ENCODE measurements at regions not wholly inside any gene's neighbourhood (a gene's known extent, or its start where the extent isn't known, plus 50 kb on each side); places are given as distances from the start of the nearest gene placed in this dataset.

DNA sequence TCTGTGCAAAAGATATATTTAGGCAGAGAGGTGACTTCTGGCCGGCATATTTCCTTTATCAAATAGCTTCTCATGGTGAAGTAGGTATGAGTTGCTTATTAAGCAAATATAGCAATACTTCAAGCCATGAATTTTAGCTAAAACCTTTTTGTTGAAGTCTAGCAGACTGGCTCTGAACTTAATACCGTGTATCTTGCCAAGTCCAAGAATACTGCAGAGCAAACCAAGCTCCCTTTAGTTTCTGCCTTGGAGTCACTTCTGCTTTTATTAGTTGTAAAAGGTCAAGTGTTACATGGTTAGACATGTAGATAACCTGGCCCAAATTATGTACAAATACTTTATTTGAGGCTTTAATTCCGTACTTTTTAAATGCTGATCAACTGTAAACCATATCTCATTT, 627.6 kb upstream of the PKDCC start:
- DNase-seq: no peak

DNA sequence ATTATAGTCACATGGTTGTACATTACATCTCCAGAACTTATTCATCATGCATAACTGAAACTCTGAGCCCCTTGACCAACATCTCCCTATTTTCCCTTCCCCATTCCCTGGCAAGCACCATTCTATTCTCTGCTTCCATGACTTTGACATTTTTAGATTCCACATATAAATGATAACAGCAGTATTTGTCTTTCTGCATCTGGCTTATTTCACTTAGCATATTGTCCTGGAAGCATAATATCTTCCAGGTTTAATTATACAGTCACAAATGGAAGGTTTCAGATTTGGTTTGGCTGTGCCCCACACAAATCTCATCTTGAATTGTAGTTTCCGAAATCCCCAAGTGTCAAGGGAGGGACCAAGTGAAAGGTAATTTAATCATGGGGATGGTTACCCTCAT, 626.9 kb upstream of the PKDCC start:
- no peak for DNase-seq

DNA sequence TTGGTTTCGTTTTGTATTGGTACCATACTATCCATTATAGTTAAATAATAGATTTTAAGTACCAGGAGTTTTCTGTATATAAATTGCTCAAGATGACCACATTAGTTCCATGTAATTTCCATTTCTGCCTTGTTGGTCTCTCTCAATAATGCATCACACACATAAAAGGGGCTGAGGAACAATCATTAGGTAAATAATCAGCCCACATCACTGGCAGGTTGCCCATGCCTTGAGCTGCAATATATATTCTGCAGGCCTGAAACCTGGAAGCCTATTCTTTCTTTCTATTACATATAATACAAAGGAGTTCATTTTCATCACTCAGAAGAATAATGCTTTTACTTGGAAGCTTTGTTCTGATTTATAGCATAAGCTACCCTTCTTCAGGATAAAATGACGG, 616.1 kb upstream of the PKDCC start:
- DNase-seq: peak; percentile 95

DNA sequence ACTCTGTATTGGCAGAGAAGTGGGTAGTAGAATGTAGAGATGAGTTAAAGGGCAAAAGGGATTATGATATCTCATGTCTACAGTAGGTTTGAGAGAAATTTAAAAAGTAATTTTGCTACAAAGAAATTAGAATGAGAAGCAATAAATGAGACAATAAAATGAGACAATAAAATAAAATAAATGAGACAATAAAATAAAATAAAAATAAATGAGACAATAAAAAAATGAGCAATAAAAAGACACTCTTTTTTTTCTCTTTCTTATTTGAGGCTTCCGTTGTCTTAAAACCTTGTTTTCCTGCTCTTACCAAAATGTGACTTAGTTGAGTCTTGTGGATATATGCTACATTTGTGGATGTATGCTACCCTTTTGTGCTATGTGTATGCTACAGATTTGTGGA, 615.4 kb upstream of the PKDCC start:
- no peak for DNase-seq

DNA sequence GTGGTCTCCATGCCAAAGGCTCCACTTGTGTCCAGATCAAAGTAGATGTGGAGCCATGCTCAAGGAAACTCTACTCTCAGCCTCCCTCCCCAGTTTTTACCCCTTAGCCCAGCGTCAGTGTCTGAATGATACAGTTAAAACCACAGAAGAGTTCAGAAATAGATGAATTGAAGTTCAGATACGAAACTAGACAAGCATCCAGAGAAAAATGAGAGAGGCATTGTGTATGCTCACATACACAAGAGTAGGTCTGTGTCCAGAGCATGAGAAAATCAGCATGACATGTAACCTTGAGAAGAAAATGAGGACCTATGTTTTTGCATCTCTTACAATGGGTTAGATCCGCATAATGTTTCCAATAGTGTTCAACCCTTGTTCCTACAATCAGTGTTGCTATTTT, 612.8 kb upstream of the PKDCC start:
- no peak for DNase-seq

DNA sequence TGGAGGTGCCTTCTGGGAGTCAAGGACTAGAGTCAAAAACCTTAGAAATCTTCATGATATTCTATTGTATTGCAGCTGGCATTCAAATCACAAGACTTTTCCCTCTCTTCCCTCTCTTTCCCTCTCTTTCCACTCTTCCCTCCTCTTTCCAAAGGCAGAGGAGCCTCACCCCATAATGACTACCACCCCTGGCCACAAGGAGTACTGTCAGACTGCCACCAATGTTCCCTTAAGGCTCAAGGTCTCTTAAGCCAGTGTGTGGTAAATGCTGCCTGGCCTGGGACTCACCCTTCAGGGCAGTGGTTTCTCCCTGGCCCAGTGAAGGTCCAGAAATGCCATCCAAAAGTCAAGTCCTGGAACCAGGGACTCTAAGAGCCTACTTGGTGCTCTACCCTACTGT, 605.9 kb upstream of the PKDCC start:
- DNase-seq: no peak

DNA sequence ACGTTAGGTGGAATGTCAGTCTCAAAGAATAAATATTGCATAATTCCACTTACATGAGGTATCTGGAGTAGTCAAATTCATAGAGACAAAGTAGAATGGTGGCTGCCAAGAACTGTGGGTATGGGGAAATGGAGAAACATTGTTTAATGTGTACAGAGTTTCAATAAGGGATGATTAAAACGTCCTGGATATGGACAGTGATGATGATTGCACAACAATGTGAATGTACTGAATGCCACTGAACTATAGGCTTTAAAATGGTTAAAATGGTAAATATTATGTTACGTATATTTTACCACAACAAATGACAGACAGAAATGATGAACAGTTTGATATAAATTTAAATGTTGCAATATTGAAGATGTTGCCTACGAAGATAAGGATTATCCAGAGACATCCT, 602.0 kb upstream of the PKDCC start:
- DNase-seq: no peak

DNA sequence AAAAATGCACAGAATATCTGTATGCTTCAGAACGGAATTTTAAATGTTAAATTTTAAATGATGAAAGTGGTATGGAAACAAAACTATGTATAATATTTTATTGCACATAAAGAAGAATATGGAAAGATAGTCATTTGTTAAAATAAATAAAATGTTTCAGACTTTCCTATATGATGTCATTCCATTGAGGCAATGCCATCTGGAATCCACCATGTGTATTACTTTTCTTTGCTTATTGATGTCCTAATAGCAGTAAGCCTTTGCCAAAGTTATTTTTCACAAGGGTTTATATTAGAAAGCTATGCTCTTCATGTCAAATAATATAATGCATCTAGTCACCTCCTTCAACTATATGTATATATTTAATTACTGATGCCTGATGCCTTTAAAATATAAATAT, 601.6 kb upstream of the PKDCC start:
- DNase-seq: no peak

DNA sequence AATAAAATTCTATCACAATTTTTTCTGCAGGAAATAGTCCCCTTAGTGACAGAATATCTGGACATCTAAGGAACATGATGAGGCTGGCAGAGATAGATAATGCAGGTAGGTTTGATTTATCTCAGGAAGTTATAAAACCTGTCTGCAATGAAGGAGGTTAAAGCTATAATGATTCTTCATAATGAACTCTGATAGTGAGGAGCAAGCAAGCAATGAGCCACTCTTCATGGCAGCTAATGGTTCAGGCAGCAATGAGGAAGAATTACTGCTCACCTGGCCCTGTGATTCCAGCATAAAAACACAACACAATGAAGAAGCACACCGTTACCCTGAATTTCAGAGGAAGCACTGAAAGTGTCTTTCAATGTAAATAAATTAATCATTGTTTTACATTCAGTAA, 599.6 kb upstream of the PKDCC start:
- DNase-seq: no peak

DNA sequence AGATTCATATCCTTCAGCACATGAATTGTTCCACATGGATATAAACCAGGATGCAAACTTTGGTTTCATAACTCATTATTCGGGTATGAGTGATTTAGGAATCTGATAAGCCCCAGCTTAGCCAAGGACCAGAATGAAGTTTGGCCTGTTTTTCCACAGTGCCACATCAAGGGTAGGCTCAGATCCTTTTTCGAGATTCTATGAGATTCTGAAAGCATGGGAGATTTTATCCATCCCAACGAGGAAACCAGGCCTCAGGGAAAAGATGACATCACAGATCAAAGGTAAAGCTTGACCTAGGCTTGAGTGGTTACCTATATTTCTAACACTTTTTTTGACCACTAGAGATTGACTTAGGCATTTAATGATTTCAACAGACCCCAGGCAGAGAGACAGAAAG, 590.8 kb upstream of the PKDCC start:
- no peak for DNase-seq

DNA sequence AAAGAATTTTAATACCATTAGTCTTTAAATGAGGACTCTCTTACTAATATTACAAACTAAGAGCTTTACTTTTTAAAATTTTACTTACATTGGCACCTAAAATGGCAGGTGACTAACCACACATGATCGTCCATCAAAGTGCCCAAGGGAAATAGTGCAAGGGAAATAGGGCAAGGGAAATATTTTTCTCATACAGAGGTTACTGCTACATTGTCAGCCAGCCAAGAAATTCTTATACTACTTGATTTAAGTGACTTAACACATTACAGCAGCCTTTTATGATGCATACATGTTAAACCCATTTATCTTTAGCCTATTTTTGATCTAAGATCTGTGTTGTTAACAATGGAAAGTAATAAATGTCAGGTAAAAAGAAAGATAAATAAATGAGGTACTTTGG, 587.2 kb upstream of the PKDCC start:
- no peak for DNase-seq

DNA sequence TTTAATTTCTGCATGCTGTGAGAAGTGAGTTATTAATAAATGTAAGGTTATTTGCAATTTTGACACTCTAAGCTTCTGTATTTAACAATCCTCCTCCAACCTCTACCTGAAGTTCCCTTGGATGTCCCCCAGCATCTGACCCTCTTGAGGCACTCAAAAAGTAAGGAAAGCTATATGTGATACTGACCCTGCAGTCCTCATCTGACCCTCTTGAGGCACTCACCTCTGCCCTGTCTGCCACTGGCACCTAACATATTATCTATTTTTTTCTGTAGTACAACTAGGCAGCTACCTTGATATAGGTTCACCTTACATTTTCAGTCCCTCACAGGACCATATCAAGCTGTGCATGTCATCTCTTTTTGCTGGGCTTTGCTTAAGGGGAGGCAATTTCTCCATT, 583.4 kb upstream of the PKDCC start:
- no peak for DNase-seq

DNA sequence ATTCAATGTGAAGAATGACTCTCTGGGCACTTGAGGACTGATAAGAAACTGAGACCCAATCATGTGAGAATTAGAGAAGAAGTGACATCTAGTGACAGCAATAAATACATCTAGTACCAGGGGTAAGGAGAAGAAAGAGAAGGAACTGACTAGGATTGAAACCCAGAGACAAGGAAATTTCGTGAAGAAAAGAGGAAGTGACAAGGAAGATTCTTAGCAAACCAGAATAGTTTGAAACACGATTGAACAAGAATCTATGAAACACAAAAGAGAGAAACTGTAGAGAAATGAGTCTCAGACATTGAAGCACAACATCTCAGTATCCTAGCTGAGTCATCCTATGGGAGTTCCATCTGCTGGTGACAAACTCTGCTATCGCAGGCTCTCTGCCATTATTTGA, 571.9 kb upstream of the PKDCC start:
- no peak for DNase-seq

DNA sequence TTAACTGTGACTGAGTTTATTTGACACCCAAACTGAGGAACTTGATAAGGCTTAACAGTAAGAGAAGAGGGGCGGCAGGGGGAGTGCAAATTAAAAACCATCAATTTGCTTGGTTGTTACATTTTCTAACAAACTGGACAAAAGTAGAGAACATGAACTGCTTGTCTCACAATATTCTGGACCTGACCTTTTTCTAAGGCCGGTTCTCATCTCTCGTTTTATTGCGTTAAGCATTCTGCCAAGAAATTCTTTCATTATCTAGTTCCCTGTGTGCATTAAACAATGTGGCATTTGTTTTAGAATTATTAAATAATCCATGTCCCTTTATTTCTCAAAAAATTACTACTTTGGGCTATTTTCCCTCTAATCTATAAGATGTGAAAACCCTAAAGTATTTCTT, 565.2 kb upstream of the PKDCC start:
- no peak for DNase-seq

DNA sequence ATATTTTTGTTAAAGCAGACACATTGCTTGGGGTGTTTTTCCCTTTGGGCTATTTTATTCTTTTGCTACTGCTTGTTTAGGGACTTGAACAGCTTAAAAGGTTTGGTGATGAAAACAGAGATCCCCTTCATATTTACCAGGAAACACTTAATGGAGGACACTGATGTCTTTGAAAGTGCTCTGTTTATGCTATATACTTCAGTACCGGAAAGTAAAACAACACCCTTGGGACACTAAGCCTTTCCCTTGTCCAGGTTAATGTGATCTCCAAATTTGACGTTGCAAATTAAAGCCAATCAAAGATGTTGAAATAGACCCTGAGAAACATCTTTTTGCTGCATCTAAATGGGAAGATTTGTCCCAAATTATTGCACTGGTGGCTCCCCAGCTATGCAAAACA, 564.6 kb upstream of the PKDCC start:
- no peak for DNase-seq

DNA sequence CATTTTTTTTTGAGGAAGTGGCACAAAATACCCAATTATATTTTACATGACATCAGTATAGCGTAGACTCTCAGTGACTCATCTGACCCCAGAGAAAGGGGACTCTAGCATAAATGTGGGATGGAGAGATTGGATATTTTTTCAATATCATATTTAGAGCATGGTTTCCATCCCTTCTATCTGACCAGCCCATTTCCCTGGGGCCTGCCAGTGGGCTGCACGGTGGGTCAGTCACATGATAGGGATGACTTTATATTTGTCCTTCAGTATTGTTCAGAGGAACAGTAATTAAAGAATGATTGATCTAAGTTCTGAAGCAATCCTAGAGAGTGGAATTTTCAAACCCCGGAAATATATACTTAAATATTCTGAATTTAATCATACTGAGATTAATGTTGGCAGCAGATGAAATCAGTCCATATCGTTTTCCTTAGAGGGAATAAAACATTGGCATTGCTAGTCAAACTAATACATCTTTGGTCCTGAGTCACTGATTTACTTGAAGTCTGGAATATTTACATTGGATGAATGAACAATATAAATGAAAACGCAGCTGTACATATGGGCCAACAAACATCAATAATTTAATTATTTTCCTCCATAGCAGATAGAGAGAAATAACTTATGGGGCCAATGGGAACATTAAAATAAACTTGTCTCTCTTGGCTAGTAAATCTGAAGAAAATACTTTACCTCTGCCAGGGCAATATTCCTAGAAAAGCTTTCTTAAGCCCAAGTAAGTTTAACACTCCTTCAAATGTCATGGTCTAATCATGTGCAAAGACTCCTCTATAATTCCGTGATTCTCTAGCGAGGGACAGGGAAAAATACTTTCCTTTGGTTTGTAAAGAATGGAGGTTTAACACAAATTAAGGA, 563.6 kb upstream of the PKDCC start:
- no peak for DNase-seq

DNA sequence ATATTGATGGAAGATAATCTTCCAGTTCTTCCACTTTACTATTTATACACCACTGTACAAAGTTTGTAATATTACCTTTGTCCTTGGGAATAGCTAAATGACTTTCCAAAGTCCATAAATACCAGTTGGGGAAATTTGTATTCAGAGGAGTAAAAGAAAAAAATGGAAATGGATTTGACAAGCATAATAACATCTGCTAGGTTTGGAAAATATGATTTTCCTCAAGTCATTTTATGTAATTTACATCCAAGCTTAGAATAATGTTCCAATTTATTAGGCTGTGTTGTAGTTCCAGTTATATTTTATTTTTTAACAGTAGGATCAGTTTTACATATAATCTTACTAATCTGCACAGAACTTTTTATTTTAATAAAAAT, 563.0 kb upstream of the PKDCC start:
- DNase-seq: no peak

DNA sequence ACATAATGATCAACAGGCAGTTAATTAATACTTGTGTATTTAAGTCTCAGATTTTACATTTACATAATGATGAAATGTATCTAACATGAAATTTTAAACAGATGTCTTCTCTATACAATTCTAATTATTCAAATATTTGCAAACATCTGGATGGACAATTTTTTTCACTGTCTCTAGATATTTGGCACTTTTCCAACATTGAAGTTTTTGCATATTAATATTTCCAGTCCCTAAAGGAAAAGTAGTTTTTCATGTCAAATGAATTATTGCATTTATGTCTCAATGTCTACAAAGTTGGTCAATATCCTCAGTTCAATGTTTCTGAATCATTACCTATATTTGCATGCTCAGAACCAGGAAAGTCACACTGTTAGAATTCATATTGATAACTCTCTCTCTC, 560.9 kb upstream of the PKDCC start:
- DNase-seq: no peak

DNA sequence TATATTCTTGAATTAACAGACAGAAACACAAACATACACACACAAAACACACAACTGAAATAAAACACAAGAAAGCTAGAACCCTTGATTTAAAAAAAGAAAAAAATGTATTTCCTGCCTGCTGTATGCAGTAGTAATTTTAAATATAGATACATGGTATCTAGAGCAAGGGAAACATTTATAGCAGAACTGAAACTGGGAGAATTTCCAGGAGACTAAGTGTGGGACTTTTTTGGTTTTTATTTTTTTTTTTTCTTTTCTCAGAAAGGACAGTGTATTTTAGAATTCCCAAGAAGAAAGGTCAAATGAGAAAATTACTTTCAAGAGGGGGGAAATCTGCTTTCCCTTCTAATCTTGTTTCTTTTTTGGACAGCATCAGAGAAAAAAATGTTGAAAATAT, 558.9 kb upstream of the PKDCC start:
- DNase-seq: no peak

DNA sequence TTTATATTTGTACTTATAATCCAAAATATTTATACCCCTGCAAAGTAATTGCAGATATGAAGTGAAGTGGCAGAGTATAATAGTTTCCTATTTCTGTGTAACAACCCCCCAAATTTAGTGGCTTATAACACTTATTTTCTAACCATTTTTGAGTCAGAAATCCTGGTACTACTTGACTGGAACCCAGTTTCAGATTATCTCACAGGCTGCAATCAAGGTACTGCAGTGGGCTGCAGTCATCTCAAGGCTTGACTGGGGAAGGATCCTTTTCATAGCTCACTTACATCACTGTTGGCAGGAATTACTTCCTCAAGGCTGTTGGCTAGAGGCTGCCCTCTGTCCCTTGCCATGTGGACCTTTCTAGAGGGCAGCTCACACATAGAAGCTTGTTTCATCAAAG, 558.2 kb upstream of the PKDCC start:
- no peak for DNase-seq

DNA sequence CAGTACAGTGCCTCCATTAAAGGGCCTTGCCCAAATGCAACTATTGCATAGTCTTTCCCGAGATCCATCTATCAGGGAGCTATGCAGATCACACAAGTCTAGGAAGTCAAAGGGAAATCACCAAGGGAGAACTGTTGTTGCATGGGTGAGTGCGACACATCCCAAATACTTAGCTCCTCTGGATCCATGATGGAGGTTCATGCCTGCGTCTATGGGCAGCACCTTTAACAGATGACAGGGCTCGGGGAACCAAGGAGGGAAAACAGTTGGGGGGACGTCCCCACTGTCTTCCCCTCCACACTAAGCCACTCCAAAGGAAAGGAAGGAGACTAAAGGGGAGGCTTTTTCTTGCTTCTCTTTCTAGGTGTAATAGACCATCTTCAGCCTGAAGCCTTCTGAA, 552.8 kb upstream of the PKDCC start:
- DNase-seq: no peak

DNA sequence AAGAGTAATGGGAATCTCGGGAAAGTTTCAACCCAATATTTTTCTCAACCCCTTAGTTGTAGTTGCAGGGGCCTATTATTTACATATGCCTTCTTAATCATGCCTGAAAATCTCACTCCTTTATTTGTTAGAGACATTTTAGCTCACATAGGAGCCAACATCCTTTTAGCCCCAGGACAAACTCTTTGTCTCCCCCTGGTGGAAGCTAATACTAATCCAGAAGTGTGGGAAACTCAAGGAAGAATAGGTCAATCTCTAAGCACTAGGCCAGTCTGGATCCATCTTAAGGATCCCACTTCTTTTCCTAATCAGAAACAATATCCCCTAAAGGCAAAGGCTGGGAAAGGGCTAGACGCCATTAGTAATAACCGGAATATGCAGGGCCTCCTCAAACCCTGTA, 550.9 kb upstream of the PKDCC start:
- DNase-seq: no peak

DNA sequence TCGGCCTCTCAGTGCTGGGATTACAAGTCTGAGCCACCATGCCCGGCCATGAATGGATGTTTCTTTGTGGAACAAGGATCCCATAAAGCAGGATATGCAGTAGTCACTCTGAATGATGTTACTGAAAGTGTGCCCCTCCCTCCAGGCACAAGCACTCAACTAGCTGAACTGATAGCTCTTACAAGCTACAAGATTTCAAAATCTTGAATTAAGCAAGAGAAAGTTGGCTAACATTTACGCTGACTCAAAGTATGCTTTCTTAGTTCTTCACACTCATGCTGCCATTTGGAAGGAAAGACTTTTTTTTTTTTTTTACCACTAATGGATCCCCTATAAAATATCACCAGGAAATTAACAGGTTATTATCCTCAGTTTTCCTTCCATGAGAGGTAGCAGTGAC, 549.0 kb upstream of the PKDCC start:
- no peak for DNase-seq

DNA sequence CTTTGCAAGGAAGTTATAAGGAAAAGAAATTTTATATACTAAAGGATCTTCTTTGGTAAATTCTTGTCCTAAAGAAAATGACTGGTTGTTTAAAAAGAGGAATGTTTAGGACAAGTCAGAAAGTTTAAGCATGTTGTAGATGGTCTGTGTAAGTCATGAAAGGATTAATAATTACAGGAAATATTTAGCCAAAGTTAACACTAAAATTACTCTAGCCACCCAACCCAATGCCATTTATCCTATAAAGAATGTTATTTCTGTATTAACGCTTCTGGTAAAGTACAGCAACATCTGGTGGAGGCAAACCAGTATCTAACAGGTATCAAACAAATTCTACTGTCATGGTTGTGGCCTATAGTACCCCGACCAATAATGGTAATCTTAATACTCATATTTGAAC, 546.9 kb upstream of the PKDCC start:
- DNase-seq: no peak

DNA sequence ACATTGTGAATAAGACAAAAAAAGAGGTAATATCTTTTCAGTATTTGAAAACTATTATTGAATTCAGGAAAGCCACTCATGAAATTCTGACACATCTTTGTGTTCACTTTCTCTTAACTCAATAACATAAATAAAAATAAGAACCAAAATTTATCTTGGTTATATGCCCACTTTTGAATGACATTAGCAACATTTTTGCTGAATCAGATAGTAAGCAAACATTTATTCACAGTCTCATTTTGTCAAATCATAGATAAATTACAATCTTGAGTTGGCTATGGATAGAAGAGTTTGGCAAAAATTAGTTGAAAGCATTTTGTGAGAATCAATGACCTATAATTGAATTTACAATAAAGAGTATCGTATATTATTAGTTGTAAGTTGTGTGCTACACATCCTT, 545.1 kb upstream of the PKDCC start:
- no peak for DNase-seq

DNA sequence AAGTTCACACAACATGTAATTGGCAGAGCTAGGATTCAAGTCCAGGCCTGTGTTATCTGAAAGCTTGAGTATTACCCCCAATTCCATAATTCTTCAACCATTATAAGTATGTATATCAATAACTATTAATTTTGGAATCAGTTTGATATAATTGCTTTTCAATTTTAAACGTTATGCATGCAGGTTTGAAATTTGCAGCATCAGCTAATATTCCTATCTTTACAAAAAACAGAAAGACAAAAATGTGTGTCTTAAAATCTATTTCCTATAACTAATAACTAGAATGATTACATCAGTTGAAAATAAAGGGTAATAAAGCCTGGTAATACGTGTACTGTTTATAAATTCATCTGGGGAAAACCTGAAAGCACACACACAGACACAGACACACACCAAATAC, 543.3 kb upstream of the PKDCC start:
- no peak for DNase-seq
